ENCODE measurements at regions not wholly inside any gene's neighbourhood (a gene's known extent, or its start where the extent isn't known, plus 50 kb on each side); places are given as distances from the start of the nearest gene placed in this dataset.

- TF ChIP-seq CTCF (IDR thresholded peaks at IDR 0.05; ENCODE audit: insufficient read depth, low read depth, low read length): no peak
- DNase-seq (ENCODE audit: low read depth): no peak
- Histone ChIP-seq H3K4me3 (ENCODE audit: low read depth, low read length) (no peak overlapping the region), H3K36me3 (ENCODE audit: control insufficient read depth, insufficient read depth, low read length) (no peaks in the 10 kb centered on the region), H3K27me3 (ENCODE audit: control insufficient read depth, insufficient read depth, low read length) (no peaks in the 10 kb centered on the region; the same call in 1 of the 2 replicates)
- CTCF ChIA-PET: no interaction called here
- POLR2A ChIA-PET: no interaction called here
Observed at GRCh38 chr2:235334179-235334578, 159.7 kb upstream of the AGAP1 start.

DNA sequence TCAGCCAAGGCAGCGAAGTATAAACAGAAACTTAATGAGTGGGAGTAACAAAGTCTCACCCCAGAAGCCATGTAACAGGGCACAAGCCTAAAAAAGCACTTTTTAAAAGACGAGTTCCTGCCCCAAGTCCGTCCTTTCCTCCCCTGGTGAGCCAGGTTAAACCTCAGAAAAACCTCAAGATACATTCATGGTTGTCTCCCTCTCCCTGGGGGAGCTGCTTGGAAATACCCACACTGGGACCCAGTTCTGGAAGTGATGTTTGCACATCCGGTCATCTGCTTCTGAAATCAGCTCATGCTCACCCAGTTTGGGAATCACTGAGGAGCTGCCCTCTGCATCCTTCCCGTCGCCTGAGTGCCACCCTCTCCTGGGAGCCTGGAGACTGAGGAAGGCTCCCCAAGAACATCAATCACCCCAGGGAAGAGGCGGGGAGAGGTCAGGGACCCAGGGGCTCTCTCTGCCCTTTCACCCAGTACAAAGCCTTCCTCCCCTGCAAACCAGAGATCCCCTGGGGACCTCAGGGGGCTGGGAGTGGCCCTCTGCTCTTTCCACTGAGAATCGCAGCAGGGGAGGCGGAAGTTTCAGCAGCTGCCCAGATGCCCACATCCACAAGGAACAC is 150.6 kb upstream of the AGAP1 start:
- DNase-seq (ENCODE audit: low read depth): no peak
- CTCF ChIA-PET: no interaction called here
- Histone ChIP-seq H3K4me3 (ENCODE audit: low read depth, low read length) (no peak overlapping the region), H3K36me3 (ENCODE audit: control insufficient read depth, insufficient read depth, low read length) (no peaks in the 10 kb centered on the region), H3K27me3 (ENCODE audit: control insufficient read depth, insufficient read depth, low read length) (no peaks in the 10 kb centered on the region)
- TF ChIP-seq CTCF (IDR thresholded peaks at IDR 0.05; ENCODE audit: insufficient read depth, low read depth, low read length): no peak
- POLR2A ChIA-PET: no interaction called here

DNA sequence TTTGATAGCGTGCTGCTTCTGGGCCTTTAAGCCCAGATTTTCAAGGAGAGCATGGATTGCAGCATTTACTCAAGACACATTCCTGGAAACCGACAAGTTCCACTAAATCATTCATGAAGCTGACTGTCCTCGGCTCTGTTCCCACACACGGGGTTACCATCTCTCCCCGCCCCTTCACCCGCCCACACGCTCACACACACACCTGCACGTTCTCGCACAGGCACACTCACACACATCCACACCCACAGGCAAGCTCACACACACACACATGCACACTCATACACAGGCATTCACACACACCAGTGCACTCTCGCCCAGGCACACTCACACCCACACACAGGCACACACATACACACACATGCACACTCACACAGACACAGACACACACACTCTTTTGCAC is 150.0 kb upstream of the AGAP1 start:
- Histone ChIP-seq H3K36me3 (ENCODE audit: control insufficient read depth, insufficient read depth, low read length) (no peaks in the 10 kb centered on the region), H3K4me3 (ENCODE audit: low read depth, low read length) (no peak overlapping the region), H3K27me3 (ENCODE audit: control insufficient read depth, insufficient read depth, low read length) (no peaks in the 10 kb centered on the region)
- CTCF ChIA-PET: no interaction called here
- no peak for DNase-seq (ENCODE audit: low read depth)
- POLR2A ChIA-PET: no interaction called here
- TF ChIP-seq CTCF (IDR thresholded peaks at IDR 0.05; ENCODE audit: insufficient read depth, low read depth, low read length): no peak

GRCh38 chr2:235345745-235346144 is 148.1 kb upstream of the AGAP1 start:
- Histone ChIP-seq H3K27me3 (ENCODE audit: control insufficient read depth, insufficient read depth, low read length) (no peaks in the 10 kb centered on the region; the same call in 1 of the 2 replicates), H3K36me3 (ENCODE audit: control insufficient read depth, insufficient read depth, low read length) (no peaks in the 10 kb centered on the region), H3K4me3 (ENCODE audit: low read depth, low read length) (no peak overlapping the region)
- TF ChIP-seq CTCF (IDR thresholded peaks at IDR 0.05; ENCODE audit: insufficient read depth, low read depth, low read length): no peak
- ChIA-PET POLR2A (no interaction called here), CTCF (no interaction called here)
- DNase-seq (ENCODE audit: low read depth): no peak

DNA sequence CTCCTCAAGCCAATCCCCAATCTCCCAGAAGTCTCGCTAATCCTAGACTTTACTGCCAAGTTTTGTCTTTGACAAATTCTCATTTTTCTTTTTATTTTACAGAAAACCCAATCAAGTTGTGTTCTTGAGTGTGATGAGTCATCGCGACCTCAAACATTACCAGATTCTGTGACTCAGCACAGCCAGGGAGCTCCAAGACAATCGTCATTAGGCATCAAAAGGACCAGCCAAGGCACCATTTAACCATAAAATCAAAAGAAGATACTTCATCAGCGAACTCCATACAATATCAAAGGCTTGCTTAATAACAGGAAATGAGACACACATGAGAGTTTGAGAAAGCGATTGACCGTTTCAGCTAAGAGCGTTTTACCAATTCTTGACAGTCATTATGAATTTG is 146.2 kb upstream of the AGAP1 start:
- CTCF ChIA-PET: interaction anchor here (1.0 kb wide), 1 partner anchor 14 kb away, joined by 3 read pairs; no protein-coding TSS in a partner anchor
- POLR2A ChIA-PET: no interaction called here

More for the DNA sequence above, 146.2 kb upstream of the AGAP1 start:
- no peaks in the 10 kb centered on the region; the same call in 1 of the 2 replicates for H3K27me3 ChIP-seq (ENCODE audit: control insufficient read depth, insufficient read depth, low read length)
- H3K4me3 ChIP-seq (ENCODE audit: low read depth, low read length): no peak overlapping the region
- H3K36me3 ChIP-seq (ENCODE audit: control insufficient read depth, insufficient read depth, low read length): no peaks in the 10 kb centered on the region
- no peak for TF ChIP-seq CTCF (IDR thresholded peaks at IDR 0.05; ENCODE audit: insufficient read depth, low read depth, low read length)
- DNase-seq (ENCODE audit: low read depth): peak; percentile 20
